ENCODE measurements at regions not wholly inside any gene's neighbourhood (a gene's known extent, or its start where the extent isn't known, plus 50 kb on each side); places are given as distances from the start of the nearest gene placed in this dataset.

DNA sequence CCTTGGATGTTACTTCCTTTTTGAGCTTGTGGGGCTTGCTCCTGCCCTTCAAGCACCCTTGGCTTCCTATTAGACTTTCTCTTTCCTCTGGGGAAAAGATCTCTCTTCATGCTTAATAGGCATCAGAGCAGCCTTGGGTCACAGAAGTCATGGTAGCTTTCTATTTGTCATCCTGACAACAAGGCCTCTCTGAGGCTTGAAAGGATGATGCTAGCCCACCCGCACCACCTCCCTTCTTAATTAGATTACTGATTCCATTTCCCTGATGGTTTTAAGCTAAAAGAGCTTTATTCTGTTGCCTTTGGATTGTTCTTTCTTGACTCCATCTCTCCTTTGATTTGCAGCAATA is 435.5 kb upstream of the TPM1 start:
- ChIA-PET POLR2A (no interaction called here), CTCF (no interaction called here)
- no peak overlapping the region for H2AFZ ChIP-seq (ENCODE audit: insufficient read depth, low read depth, low read length, poor library complexity, severe bottlenecking)
- H3K27ac Mint-ChIP-seq = no peak overlapping the region
- ATAC-seq (ENCODE audit: low read depth) (no peak), DNase-seq (no peak)
- peaks cover 0 to 5% (median 0%) of the 10 kb centered on the region in 4 experiments for H3K27me3 ChIP-seq (replicated peaks in 1 of 4; ENCODE audit: control extremely low read depth in 1 of 4, control insufficient read depth in 3 of 4, insufficient read depth in 4 of 4, low read length in 3 of 4)
- H3K4me2 ChIP-seq (replicated peaks; ENCODE audit: low read depth, low read length, poor library complexity, severe bottlenecking) = no peak overlapping the region
- no peaks in the 10 kb centered on the region for H3K9me3 Mint-ChIP-seq (ENCODE audit: insufficient read depth)
- intact Hi-C loops (cut with micrococcal nuclease) = no loop called here
- no peaks in the 10 kb centered on the region for H3K4me1 ChIP-seq (ENCODE audit: control insufficient read depth in 2 of 2, insufficient read depth in 2 of 2, low read length in 2 of 2)
- no peaks in the 10 kb centered on the region for H3K4me1 Mint-ChIP-seq
- H3K79me2 ChIP-seq (ENCODE audit: control insufficient read depth, insufficient read depth, low read length) = no peaks in the 10 kb centered on the region
- H3K36me3 ChIP-seq (replicated peaks in 1 of 2; ENCODE audit: control extremely low read depth in 1 of 2, control insufficient read depth in 1 of 2, extremely low read depth in 1 of 2, insufficient read depth in 2 of 2, low read length in 1 of 2) = no peaks in the 10 kb centered on the region
- no peaks in the 10 kb centered on the region for H4K20me1 ChIP-seq (ENCODE audit: control insufficient read depth, insufficient read depth, low read length, poor library complexity, severe bottlenecking)
- H3K9ac ChIP-seq (ENCODE audit: low read length) = no peak overlapping the region
- H3K4me3 Mint-ChIP-seq = no peak overlapping the region
- no peaks in the 10 kb centered on the region for H3K9me3 ChIP-seq (ENCODE audit: control extremely low read depth in 1 of 3, control insufficient read depth in 2 of 3, insufficient read depth in 1 of 3, low read length in 2 of 3)
- no CpG with 5 or more reads among the region's 1 CpG for WGBS (ENCODE audit: insufficient coverage)
- H3K4me3 ChIP-seq (ENCODE audit: control extremely low read depth in 1 of 5, extremely low read depth in 1 of 5, insufficient read depth in 1 of 5, low read depth in 2 of 5, low read length in 4 of 5) = no peak overlapping the region
- H3K27me3 Mint-ChIP-seq = peaks cover 23% of the 10 kb centered on the region
- H3K27ac ChIP-seq (ENCODE audit: low read length in 2 of 2) = no peak overlapping the region
- TF ChIP-seq, protein P1, sequence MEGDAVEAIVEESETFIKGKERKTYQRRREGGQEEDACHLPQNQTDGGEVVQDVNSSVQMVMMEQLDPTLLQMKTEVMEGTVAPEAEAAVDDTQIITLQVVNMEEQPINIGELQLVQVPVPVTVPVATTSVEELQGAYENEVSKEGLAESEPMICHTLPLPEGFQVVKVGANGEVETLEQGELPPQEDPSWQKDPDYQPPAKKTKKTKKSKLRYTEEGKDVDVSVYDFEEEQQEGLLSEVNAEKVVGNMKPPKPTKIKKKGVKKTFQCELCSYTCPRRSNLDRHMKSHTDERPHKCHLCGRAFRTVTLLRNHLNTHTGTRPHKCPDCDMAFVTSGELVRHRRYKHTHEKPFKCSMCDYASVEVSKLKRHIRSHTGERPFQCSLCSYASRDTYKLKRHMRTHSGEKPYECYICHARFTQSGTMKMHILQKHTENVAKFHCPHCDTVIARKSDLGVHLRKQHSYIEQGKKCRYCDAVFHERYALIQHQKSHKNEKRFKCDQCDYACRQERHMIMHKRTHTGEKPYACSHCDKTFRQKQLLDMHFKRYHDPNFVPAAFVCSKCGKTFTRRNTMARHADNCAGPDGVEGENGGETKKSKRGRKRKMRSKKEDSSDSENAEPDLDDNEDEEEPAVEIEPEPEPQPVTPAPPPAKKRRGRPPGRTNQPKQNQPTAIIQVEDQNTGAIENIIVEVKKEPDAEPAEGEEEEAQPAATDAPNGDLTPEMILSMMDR (IDR thresholded peaks at IDR 0.05) = no peak
- TF ChIP-seq EZH2 (IDR thresholded peaks at IDR 0.05; ENCODE audit: borderline replicate concordance, insufficient read depth, low read depth, low read length, poor library complexity, severe bottlenecking) = no peak

DNA sequence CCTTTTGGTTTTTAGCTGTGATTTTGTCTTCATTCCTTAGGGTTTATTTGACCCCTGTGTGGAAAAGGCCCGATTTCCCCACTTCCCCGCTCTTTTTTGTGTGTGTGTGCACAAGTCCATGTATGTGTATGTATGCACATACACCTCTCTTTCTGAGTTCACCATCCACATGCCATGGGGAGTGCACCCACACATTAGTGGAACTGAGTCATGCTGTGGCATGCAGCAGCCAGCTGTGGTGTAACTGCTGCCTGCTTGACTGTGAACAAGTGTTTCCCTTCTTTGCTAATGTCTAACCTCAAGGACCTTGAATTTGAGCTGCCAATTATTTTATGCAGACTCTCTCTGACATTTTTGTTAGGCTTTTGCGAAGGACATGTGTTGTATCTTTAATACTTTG is 434.9 kb upstream of the TPM1 start:
- no peak overlapping the region for H3K4me2 ChIP-seq (replicated peaks; ENCODE audit: low read depth, low read length, poor library complexity, severe bottlenecking)
- CTCF ChIA-PET = no interaction called here
- no peak for ATAC-seq (ENCODE audit: low read depth)
- no peaks in the 10 kb centered on the region for H4K20me1 ChIP-seq (ENCODE audit: control insufficient read depth, insufficient read depth, low read length, poor library complexity, severe bottlenecking)
- H3K4me1 ChIP-seq (ENCODE audit: control insufficient read depth in 2 of 2, insufficient read depth in 2 of 2, low read length in 2 of 2) = no peaks in the 10 kb centered on the region
- H3K4me3 ChIP-seq (ENCODE audit: control extremely low read depth in 1 of 5, extremely low read depth in 1 of 5, insufficient read depth in 1 of 5, low read depth in 2 of 5, low read length in 4 of 5) = no peak overlapping the region
- H2AFZ ChIP-seq (ENCODE audit: insufficient read depth, low read depth, low read length, poor library complexity, severe bottlenecking) = no peak overlapping the region
- Mint-ChIP-seq H3K27me3 (peaks cover 24% of the 10 kb centered on the region), H3K4me3 (no peak overlapping the region), H3K27ac (no peak overlapping the region), H3K9me3 (ENCODE audit: insufficient read depth) (no peaks in the 10 kb centered on the region), H3K4me1 (no peaks in the 10 kb centered on the region)
- H3K9me3 ChIP-seq (ENCODE audit: control extremely low read depth in 1 of 3, control insufficient read depth in 2 of 3, insufficient read depth in 1 of 3, low read length in 2 of 3) = no peaks in the 10 kb centered on the region
- POLR2A ChIA-PET = no interaction called here
- H3K9ac ChIP-seq (ENCODE audit: low read length) = no peak overlapping the region
- TF ChIP-seq, protein P1 (IDR thresholded peaks at IDR 0.05) = no peak
- no peak for TF ChIP-seq EZH2 (IDR thresholded peaks at IDR 0.05; ENCODE audit: borderline replicate concordance, insufficient read depth, low read depth, low read length, poor library complexity, severe bottlenecking)
- no peak for DNase-seq
- H3K27ac ChIP-seq (ENCODE audit: low read length in 2 of 2) = no peak overlapping the region
- peaks cover 0 to 5% (median 0%) of the 10 kb centered on the region in 4 experiments for H3K27me3 ChIP-seq (replicated peaks in 1 of 4; ENCODE audit: control extremely low read depth in 1 of 4, control insufficient read depth in 3 of 4, insufficient read depth in 4 of 4, low read length in 3 of 4)
- no peaks in the 10 kb centered on the region for H3K36me3 ChIP-seq (replicated peaks in 1 of 2; ENCODE audit: control extremely low read depth in 1 of 2, control insufficient read depth in 1 of 2, extremely low read depth in 1 of 2, insufficient read depth in 2 of 2, low read length in 1 of 2)
- WGBS (ENCODE audit: insufficient coverage) = no CpG with 5 or more reads among the region's 3 CpGs
- H3K79me2 ChIP-seq (ENCODE audit: control insufficient read depth, insufficient read depth, low read length) = no peaks in the 10 kb centered on the region
- intact Hi-C loops (cut with micrococcal nuclease) = no loop called here

All from B cell (primary cell).